ENCODE measurements at regions not wholly inside any gene's neighbourhood (a gene's known extent, or its start where the extent isn't known, plus 50 kb on each side); places are given as distances from the start of the nearest gene placed in this dataset.
A peak's percentile ranks its signal among the peaks of the same experiment; 100 is the strongest.

GRCh38 chr4:38598489-38598888, 65.5 kb upstream of the KLF3 start (continued):
- no peak for TF ChIP-seq REST (IDR thresholded peaks at IDR 0.05; ENCODE audit: low read depth)
- TF ChIP-seq POLR2A (IDR thresholded peaks at IDR 0.05; ENCODE audit: borderline replicate concordance, extremely low read depth, insufficient read depth, insufficient read length) = no peak
- no peak for TF ChIP-seq SIN3A (IDR thresholded peaks at IDR 0.05; ENCODE audit: low read depth)
- no peak for TF ChIP-seq SRF (IDR thresholded peaks at IDR 0.05; ENCODE audit: low read depth)
- no peak for TF ChIP-seq MAX (IDR thresholded peaks at IDR 0.05)
- TF ChIP-seq SP1 (IDR thresholded peaks at IDR 0.05; ENCODE audit: low read depth) = no peak
- TF ChIP-seq EGR1 (IDR thresholded peaks at IDR 0.05; ENCODE audit: low read depth) = no peak
- TF ChIP-seq ZFX (IDR thresholded peaks at IDR 0.05) = no peak
- TF ChIP-seq YY1 (IDR thresholded peaks at IDR 0.05; ENCODE audit: extremely low read depth, insufficient replicate concordance, low read depth, low read length) = no peak

GRCh38 chr4:38600575-38600974, 63.4 kb upstream of the KLF3 start:
- peaks cover 0 to 5% of the 10 kb centered on the region in 2 experiments; a peak in 1 of 4 replicates for H3K4me1 ChIP-seq (ENCODE audit: control insufficient read depth in 1 of 2, insufficient read depth in 2 of 2, low read length in 2 of 2)
- ATAC-seq (peak; percentile 61), DNase-seq (ENCODE audit: low read depth, low spot score) (no peak)
- TF ChIP-seq CTCF (IDR thresholded peaks at IDR 0.05 in 2 of 3, conservative IDR thresholded peaks at IDR 0.05 in 1 of 3; ENCODE audit: borderline replicate concordance in 1 of 3, insufficient read depth in 1 of 3, low read depth in 2 of 3, low read length in 2 of 3) = no peak
- TF ChIP-seq RAD21 (IDR thresholded peaks at IDR 0.05; ENCODE audit: low read depth) = peak; percentile 37; the same call in 1 of the 2 replicates
- H3K9me3 ChIP-seq (ENCODE audit: control insufficient read depth in 1 of 2, insufficient read depth in 1 of 2, low read depth in 1 of 2, low read length in 2 of 2) = no peaks in the 10 kb centered on the region
- no peaks in the 10 kb centered on the region for H3K36me3 ChIP-seq (ENCODE audit: control insufficient read depth in 1 of 2, insufficient read depth in 2 of 2, low read length in 2 of 2)
- no peak overlapping the region for H3K4me3 ChIP-seq (replicated peaks in 1 of 2; ENCODE audit: low read depth in 1 of 2, low read length in 2 of 2)
- CTCF ChIA-PET = no interaction called here
- no peaks in the 10 kb centered on the region for H3K27me3 ChIP-seq (ENCODE audit: insufficient read depth, low read length)
- no peaks in the 10 kb centered on the region for H3K9me2 ChIP-seq (ENCODE audit: insufficient read depth)
- RAD21 ChIA-PET (ENCODE audit: low non-redundant PET in 1 of 2, low total read pairs in 2 of 2, uncharacterized antibody in 2 of 2, unreplicated experiment in 2 of 2) = no interaction called here
- no peak overlapping the region for H3K9ac ChIP-seq (ENCODE audit: low read length)
- no peaks in the 10 kb centered on the region for H4K20me1 ChIP-seq (ENCODE audit: insufficient read depth)
- intact Hi-C loops (cut with micrococcal nuclease) = no loop called here
- no peak overlapping the region for H3K4me2 ChIP-seq (ENCODE audit: low read length)
- no TSS peak for BruUV-seq (replicated peaks)
- H2AFZ ChIP-seq (ENCODE audit: low read depth, low read length, poor library complexity, severe bottlenecking) = no peak overlapping the region
- H3K79me2 ChIP-seq (ENCODE audit: insufficient read depth, low read length) = no peaks in the 10 kb centered on the region
- H3K27ac ChIP-seq (ENCODE audit: low read depth, low read length) = no peak overlapping the region
- POLR2A ChIA-PET = no interaction called here
